HFF-Myc (cell line): ENCODE measurements at regions not wholly inside any gene's neighbourhood (a gene's known extent, or its start where the extent isn't known, plus 50 kb on each side); places are given as distances from the start of the nearest gene placed in this dataset.

Experiments
- DNase-seq: peaks from one replicate; pipeline ENCODE4 v3.0.0-alpha.2; 2011; ENCODE audit warnings: low read depth; ENCODE audit errors: extremely low read depth
- H3K4me3 ChIP-seq: replicated peaks from 2 replicates; pipeline ENCODE4 v1.5.1; 2011; ENCODE audit warnings: low read depth, mild to moderate bottlenecking, control low read depth, low read length
- CTCF ChIP-seq: IDR thresholded peaks from 2 replicates; pipeline ENCODE4 v1.5.1; 2012; ENCODE audit warnings: mild to moderate bottlenecking, low read depth, low read length, control low read depth; ENCODE audit errors: missing control alignments

- no peak for TF ChIP-seq CTCF
- DNase-seq, result peak; percentile 85
- no peak overlapping the region for H3K4me3 ChIP-seq
These were observed 77.5 kb downstream of the PHLDA1 start for GRCh38 chr12:75954041-75954440.

GRCh38 chr12:75953312-75953906 is 78.2 kb downstream of the PHLDA1 start:
- H3K4me3 ChIP-seq, result no peak overlapping the region
- TF ChIP-seq CTCF, result no peak
- DNase-seq, result no peak

GRCh38 chr12:75951399-75952278 is 79.9 kb downstream of the PHLDA1 start:
- DNase-seq, result no peak
- H3K4me3 ChIP-seq, result no peak overlapping the region
- no peak for TF ChIP-seq CTCF

GRCh38 chr12:75947156-75947723 is 84.3 kb downstream of the PHLDA1 start:
- no peak overlapping the region for H3K4me3 ChIP-seq
- DNase-seq, result no peak
- TF ChIP-seq CTCF, result no peak

GRCh38 chr12:75945581-75945980 is 86.0 kb downstream of the PHLDA1 start:
- DNase-seq, result no peak
- TF ChIP-seq CTCF, result no peak
- no peak overlapping the region for H3K4me3 ChIP-seq

GRCh38 chr12:75944905-75945432 is 86.6 kb downstream of the PHLDA1 start:
- DNase-seq, result no peak
- no peak overlapping the region for H3K4me3 ChIP-seq
- no peak for TF ChIP-seq CTCF
